ENCODE measurements at regions not wholly inside any gene's neighbourhood (a gene's known extent, or its start where the extent isn't known, plus 50 kb on each side); places are given as distances from the start of the nearest gene placed in this dataset.

DNA sequence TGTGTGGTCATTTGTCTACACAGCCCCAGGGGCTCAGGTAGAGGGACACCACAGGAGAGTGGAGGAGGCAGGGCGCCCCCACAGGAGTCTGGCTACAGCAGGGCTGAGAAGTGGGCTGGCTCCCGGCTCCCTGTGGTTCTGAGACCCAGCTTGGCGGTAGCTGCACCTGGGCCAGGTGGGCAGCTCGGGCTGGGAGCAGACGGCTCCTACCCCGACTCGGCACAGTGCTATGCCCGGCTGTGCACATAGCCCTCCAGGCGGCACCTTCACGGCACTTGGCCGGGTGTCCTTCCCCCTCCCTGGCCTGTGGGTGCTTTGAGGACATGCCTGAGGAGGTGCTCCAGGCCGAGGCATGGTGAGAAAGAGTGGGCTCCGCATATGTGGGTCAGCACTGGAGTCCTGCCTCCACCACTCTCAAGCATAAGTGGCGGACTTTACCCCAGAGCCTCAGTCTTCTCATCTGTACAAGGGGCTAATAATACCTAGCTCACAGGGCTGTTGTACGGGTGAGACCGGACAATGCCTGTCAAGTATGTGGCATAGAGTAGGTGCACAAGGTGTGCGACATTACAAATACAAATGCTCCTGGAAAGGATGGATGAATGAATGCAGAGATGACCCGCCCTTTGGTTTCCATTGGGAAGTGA is 50.1 kb upstream of the JPH3 start:
- no peak overlapping the region for H3K4me3 ChIP-seq (ENCODE audit: low read depth, low read length)
- TF ChIP-seq, protein P1, sequence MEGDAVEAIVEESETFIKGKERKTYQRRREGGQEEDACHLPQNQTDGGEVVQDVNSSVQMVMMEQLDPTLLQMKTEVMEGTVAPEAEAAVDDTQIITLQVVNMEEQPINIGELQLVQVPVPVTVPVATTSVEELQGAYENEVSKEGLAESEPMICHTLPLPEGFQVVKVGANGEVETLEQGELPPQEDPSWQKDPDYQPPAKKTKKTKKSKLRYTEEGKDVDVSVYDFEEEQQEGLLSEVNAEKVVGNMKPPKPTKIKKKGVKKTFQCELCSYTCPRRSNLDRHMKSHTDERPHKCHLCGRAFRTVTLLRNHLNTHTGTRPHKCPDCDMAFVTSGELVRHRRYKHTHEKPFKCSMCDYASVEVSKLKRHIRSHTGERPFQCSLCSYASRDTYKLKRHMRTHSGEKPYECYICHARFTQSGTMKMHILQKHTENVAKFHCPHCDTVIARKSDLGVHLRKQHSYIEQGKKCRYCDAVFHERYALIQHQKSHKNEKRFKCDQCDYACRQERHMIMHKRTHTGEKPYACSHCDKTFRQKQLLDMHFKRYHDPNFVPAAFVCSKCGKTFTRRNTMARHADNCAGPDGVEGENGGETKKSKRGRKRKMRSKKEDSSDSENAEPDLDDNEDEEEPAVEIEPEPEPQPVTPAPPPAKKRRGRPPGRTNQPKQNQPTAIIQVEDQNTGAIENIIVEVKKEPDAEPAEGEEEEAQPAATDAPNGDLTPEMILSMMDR (IDR thresholded peaks at IDR 0.05; ENCODE audit: low read depth, low read length) = no peak

DNA sequence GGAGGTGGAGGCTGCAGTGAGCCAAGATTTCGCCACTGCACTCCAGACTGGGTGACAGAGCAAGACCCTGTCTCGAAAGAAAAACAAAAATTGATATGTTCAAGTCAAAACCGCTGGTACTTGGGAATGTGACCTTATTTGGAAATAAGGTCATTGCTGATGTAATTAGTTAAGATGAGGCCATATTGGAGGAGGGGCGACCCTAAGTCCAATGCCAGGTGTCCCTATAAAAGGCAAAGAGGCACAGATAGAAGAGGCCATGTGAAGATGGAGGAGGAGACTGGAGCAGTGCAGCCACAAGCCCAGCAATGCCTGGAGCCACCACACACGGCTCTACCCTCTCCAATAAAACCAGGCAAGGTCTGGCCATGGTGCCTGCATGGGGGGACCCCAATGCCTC is 50.8 kb upstream of the JPH3 start:
- TF ChIP-seq, protein P1 (IDR thresholded peaks at IDR 0.05; ENCODE audit: low read depth, low read length) = no peak
- no peak overlapping the region for H3K4me3 ChIP-seq (ENCODE audit: low read depth, low read length)

DNA sequence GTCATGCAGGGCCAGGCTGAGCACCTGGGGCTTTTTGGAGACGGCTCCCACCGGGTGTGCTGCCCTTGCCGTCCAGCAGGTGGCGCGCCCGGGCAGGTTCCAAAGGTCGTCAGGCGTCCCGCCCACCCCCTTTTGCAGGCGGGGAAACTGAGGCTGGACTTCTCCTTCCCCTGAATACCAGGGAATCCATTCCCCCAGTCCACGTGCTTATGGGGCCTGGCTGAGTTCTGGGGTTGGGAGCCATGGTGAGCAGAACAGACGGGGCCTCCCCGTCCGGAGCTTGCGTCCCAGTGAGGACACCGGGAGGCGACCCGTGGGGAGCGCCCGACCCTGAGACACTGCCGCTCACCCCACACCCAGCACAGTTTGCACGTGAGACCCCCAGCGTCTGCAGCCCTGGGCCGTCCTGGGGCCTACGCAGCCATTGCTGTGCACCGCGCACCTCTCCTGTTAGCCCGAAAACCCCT is 51.8 kb upstream of the JPH3 start:
- TF ChIP-seq, protein P1 (IDR thresholded peaks at IDR 0.05; ENCODE audit: low read depth, low read length) = peak; percentile 87

DNA sequence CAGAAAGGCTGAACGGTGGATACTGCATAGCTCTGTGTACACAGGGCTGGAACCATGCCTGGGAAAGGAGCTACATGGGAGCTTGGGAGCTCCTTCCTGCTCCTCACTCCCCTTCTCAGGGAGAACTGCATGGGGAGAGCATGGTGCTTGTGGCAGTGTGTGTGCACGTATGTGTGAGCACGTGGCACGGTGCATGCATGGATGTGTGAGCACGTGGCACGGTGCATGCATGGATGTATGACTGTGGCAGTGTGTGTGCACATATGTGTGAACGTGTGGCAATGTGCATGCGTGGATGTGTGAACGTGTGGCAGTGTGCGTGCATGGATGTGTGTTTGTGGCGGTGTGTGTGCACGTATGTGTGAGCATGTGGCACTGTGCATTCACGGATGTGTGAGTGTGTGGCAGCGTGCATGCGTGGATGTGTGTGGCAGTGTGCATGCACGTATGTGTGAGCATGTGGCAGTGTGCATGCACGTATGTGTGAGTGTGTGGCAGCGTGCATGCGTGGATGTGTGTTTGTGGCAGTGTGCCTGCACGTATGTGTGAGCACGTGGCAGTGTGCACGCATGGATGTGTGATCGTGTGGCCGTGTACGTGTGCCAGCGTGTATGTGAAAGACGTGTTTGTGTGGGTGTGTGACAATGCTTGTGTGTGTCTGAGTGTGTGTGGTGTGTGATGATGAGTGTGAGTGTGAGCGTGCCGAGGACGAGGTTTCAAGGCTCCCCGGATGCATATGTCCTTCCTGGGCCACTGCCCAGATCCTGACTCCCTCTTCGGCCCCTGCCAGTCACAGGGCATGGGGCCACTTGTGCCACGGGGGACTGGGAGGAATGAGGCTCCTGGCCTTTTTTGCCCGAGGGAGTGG is 52.4 kb upstream of the JPH3 start:
- TF ChIP-seq, protein P1 (IDR thresholded peaks at IDR 0.05; ENCODE audit: low read depth, low read length) = no peak
- H3K4me3 ChIP-seq (ENCODE audit: low read depth, low read length) = no peak overlapping the region

More for the DNA sequence above, 51.8 kb upstream of the JPH3 start:
- H3K4me3 ChIP-seq (ENCODE audit: low read depth, low read length) = no peak overlapping the region

DNA sequence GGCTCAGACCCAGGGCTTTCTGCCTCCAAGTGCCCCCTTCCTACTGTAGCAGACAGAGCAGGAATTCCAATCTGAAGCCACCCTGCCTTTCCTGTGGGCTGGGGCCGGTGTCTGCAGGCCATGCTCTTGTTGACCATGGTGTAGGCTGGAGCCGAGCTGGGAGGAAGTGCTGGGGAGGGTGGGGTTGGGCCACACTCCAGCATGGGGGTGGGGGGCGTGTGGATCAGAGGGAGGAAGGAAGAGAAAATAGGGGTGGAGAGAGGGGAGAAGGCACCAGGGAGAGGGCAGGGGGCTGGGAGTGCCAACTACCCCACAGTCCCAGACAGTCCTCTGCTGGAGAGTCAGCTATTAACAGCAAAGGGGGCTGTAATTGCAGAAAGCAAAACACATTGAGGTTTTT is 54.3 kb upstream of the JPH3 start:
- no peak overlapping the region for H3K4me3 ChIP-seq (ENCODE audit: low read depth, low read length)
- TF ChIP-seq, protein P1 (IDR thresholded peaks at IDR 0.05; ENCODE audit: low read depth, low read length) = no peak

DNA sequence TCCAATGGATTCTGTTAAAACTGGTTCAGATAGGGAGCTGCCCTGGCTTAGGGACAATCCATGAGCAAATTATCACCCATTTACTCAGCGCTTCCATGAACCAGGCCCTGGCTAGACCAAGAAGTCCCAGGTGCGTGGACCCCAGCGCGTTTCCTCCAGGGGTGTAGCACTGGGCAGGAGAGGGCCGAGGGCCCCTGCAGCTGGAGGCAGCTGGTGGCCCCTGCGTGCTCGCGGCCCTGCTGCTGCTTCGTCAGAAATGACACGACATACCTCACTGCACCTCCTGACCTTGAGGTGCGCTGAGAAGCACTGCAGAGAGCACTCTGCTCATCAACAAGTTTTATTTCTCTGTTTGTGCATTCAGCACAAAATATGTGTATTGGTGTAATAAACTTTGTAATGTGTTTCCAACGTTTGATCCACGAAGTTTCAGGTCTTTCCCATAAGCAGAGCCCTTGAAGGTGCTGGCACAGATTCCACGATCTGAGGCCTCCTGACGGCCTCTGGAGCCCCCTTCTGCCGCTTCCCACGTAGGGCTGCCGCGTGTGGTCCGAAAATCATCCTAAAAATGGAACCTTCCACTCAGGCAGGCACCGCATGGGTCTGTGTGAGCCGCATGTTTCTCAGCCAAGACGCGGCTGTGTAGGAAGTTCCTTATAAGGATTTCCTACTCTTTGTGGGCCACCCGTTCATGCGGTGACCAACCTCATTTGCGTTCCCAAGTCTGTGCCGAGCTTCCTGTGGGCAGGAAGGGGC is 50.8 kb upstream of the ZCCHC14 start:
- no peak overlapping the region for H3K4me3 ChIP-seq (ENCODE audit: low read depth, low read length)

More for the DNA sequence above, 50.8 kb upstream of the ZCCHC14 start:
- TF ChIP-seq, protein P1 (IDR thresholded peaks at IDR 0.05; ENCODE audit: low read depth, low read length) = no peak

All from WI38 (cell line).